ENCODE measurements at regions not wholly inside any gene's neighbourhood (a gene's known extent, or its start where the extent isn't known, plus 50 kb on each side); places are given as distances from the start of the nearest gene placed in this dataset.

DNA sequence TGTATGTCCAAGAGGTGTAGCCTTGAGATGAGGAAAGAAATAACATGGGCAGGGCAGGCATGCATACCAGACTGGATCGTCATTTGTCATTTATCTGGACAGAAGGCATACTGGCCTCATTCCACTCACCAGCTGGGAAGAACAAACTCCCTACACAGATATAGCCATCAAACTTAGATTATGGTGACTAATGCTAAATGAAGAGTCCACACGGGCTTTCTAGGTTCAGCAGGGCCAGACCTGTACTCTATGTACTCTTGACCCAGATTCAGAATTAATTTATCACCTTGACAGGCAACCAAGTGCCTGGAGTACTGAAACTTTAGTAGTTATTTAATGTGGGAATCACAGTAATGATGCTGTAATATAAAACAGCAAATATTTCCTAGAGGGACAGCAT lies 164.3 kb upstream of the IL12A start:
- no peaks in the 10 kb centered on the region for H3K36me3 ChIP-seq (replicated peaks in 1 of 2; ENCODE audit: control insufficient read depth in 1 of 2, insufficient read depth in 2 of 2, low read length in 1 of 2)
- H2AFZ ChIP-seq (ENCODE audit: low read depth): no peak overlapping the region
- no peak overlapping the region for H3K4me2 ChIP-seq
- H3K4me3 ChIP-seq (ENCODE audit: low read depth in 2 of 2, low read length in 1 of 2): no peak overlapping the region
- WGBS (ENCODE audit: low lambda C conversion rate): 13% methylated on average over 2 of the region's 2 CpGs
- ChIA-PET CTCF (interaction anchor here (1.0 to 11.0 kb wide), 3 partner anchors 164 to 558 kb away, joined by 3 to 173 read pairs (median 10); partner anchors contain the start of gene IL12A), POLR2A (no interaction called here)
- H3F3A ChIP-seq (replicated peaks; ENCODE audit: insufficient read depth): peaks cover 12% of the 10 kb centered on the region
- no peaks in the 10 kb centered on the region for H3K9me3 ChIP-seq
- peaks cover 13 to 23% of the 10 kb centered on the region in 2 experiments for H3K4me1 ChIP-seq (ENCODE audit: control insufficient read depth in 1 of 2, insufficient read depth in 2 of 2, low read depth in 1 of 2, low read length in 1 of 2)
- H3K27me3 ChIP-seq (ENCODE audit: insufficient read depth): no peaks in the 10 kb centered on the region
- H4K20me1 ChIP-seq (ENCODE audit: insufficient read depth): peaks cover 19% of the 10 kb centered on the region
- peak overlapping the region; percentile 49 to 50 for H3K27ac ChIP-seq (ENCODE audit: low read depth in 2 of 2, low read length in 1 of 2)
- no peaks in the 10 kb centered on the region for H3K9me2 ChIP-seq
- peaks cover 84% of the 10 kb centered on the region for H3K79me2 ChIP-seq (ENCODE audit: insufficient read depth)
- H3K9ac ChIP-seq: no peak overlapping the region
- no peak for DNase-seq
- TF ChIP-seq, protein P1, sequence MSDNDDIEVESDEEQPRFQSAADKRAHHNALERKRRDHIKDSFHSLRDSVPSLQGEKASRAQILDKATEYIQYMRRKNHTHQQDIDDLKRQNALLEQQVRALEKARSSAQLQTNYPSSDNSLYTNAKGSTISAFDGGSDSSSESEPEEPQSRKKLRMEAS (IDR thresholded peaks at IDR 0.05; ENCODE audit: low read depth): peak; percentile 39; the same call in 1 of the 2 replicates
- TF ChIP-seq POLR2AphosphoS5 (IDR thresholded peaks at IDR 0.05; ENCODE audit: low read depth, low read length): peak; percentile 47; the same call in 1 of the 2 replicates
- TF ChIP-seq GABPA (IDR thresholded peaks at IDR 0.05; ENCODE audit: low read depth): no peak
- TF ChIP-seq, protein P2, sequence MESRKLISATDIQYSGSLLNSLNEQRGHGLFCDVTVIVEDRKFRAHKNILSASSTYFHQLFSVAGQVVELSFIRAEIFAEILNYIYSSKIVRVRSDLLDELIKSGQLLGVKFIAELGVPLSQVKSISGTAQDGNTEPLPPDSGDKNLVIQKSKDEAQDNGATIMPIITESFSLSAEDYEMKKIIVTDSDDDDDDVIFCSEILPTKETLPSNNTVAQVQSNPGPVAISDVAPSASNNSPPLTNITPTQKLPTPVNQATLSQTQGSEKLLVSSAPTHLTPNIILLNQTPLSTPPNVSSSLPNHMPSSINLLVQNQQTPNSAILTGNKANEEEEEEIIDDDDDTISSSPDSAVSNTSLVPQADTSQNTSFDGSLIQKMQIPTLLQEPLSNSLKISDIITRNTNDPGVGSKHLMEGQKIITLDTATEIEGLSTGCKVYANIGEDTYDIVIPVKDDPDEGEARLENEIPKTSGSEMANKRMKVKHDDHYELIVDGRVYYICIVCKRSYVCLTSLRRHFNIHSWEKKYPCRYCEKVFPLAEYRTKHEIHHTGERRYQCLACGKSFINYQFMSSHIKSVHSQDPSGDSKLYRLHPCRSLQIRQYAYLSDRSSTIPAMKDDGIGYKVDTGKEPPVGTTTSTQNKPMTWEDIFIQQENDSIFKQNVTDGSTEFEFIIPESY (IDR thresholded peaks at IDR 0.05; ENCODE audit: borderline replicate concordance, low read depth): 0 out of 2 replicates have a peak, but pooled peaks have one; percentile 12
- TF ChIP-seq JUND (IDR thresholded peaks at IDR 0.05): peak; percentile 76
- TF ChIP-seq, protein P3, sequence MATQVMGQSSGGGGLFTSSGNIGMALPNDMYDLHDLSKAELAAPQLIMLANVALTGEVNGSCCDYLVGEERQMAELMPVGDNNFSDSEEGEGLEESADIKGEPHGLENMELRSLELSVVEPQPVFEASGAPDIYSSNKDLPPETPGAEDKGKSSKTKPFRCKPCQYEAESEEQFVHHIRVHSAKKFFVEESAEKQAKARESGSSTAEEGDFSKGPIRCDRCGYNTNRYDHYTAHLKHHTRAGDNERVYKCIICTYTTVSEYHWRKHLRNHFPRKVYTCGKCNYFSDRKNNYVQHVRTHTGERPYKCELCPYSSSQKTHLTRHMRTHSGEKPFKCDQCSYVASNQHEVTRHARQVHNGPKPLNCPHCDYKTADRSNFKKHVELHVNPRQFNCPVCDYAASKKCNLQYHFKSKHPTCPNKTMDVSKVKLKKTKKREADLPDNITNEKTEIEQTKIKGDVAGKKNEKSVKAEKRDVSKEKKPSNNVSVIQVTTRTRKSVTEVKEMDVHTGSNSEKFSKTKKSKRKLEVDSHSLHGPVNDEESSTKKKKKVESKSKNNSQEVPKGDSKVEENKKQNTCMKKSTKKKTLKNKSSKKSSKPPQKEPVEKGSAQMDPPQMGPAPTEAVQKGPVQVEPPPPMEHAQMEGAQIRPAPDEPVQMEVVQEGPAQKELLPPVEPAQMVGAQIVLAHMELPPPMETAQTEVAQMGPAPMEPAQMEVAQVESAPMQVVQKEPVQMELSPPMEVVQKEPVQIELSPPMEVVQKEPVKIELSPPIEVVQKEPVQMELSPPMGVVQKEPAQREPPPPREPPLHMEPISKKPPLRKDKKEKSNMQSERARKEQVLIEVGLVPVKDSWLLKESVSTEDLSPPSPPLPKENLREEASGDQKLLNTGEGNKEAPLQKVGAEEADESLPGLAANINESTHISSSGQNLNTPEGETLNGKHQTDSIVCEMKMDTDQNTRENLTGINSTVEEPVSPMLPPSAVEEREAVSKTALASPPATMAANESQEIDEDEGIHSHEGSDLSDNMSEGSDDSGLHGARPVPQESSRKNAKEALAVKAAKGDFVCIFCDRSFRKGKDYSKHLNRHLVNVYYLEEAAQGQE (IDR thresholded peaks at IDR 0.05; ENCODE audit: low read depth, low read length): 0 out of 2 replicates have a peak, but pooled peaks have one; percentile 11
- no peak for TF ChIP-seq RFX5 (IDR thresholded peaks at IDR 0.05; ENCODE audit: low read length)
- TF ChIP-seq FOSL2 (IDR thresholded peaks at IDR 0.05; ENCODE audit: borderline replicate concordance, low read depth): peak; percentile 62; the same call in 1 of the 2 replicates
- no peak for TF ChIP-seq TAF1 (IDR thresholded peaks at IDR 0.05; ENCODE audit: borderline replicate concordance, low read depth, low read length)
- no peak for TF ChIP-seq RCOR1 (IDR thresholded peaks at IDR 0.05; ENCODE audit: low read length)
- TF ChIP-seq EZH2phosphoT487 (IDR thresholded peaks at IDR 0.05; ENCODE audit: borderline replicate concordance, low read depth): no peak
- TF ChIP-seq YY1 (IDR thresholded peaks at IDR 0.05; ENCODE audit: low read depth): no peak
- peak; percentile 45; the same call in 1 of the 2 replicates for TF ChIP-seq TEAD4 (IDR thresholded peaks at IDR 0.05; ENCODE audit: borderline replicate concordance, insufficient read depth)
- TF ChIP-seq, protein P4, sequence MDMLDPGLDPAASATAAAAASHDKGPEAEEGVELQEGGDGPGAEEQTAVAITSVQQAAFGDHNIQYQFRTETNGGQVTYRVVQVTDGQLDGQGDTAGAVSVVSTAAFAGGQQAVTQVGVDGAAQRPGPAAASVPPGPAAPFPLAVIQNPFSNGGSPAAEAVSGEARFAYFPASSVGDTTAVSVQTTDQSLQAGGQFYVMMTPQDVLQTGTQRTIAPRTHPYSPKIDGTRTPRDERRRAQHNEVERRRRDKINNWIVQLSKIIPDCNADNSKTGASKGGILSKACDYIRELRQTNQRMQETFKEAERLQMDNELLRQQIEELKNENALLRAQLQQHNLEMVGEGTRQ (IDR thresholded peaks at IDR 0.05; ENCODE audit: borderline replicate concordance, low read depth, low read length): no peak
- TF ChIP-seq, protein P5, sequence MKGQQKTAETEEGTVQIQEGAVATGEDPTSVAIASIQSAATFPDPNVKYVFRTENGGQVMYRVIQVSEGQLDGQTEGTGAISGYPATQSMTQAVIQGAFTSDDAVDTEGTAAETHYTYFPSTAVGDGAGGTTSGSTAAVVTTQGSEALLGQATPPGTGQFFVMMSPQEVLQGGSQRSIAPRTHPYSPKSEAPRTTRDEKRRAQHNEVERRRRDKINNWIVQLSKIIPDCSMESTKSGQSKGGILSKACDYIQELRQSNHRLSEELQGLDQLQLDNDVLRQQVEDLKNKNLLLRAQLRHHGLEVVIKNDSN (IDR thresholded peaks at IDR 0.05; ENCODE audit: borderline replicate concordance, low read depth): no peak
- no peak for TF ChIP-seq NRF1 (IDR thresholded peaks at IDR 0.05; ENCODE audit: low read depth, low read length)
- no peak for TF ChIP-seq MXI1 (IDR thresholded peaks at IDR 0.05; ENCODE audit: low read depth, low read length)
- peak; percentile 66 for TF ChIP-seq NFIC (IDR thresholded peaks at IDR 0.05; ENCODE audit: borderline replicate concordance)
- TF ChIP-seq, protein P6, sequence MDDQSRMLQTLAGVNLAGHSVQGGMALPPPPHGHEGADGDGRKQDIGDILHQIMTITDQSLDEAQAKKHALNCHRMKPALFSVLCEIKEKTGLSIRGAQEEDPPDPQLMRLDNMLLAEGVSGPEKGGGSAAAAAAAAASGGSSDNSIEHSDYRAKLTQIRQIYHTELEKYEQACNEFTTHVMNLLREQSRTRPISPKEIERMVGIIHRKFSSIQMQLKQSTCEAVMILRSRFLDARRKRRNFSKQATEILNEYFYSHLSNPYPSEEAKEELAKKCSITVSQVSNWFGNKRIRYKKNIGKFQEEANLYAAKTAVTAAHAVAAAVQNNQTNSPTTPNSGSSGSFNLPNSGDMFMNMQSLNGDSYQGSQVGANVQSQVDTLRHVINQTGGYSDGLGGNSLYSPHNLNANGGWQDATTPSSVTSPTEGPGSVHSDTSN (IDR thresholded peaks at IDR 0.05): peak; percentile 93
- TF ChIP-seq, protein P7, sequence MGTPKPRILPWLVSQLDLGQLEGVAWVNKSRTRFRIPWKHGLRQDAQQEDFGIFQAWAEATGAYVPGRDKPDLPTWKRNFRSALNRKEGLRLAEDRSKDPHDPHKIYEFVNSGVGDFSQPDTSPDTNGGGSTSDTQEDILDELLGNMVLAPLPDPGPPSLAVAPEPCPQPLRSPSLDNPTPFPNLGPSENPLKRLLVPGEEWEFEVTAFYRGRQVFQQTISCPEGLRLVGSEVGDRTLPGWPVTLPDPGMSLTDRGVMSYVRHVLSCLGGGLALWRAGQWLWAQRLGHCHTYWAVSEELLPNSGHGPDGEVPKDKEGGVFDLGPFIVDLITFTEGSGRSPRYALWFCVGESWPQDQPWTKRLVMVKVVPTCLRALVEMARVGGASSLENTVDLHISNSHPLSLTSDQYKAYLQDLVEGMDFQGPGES (IDR thresholded peaks at IDR 0.05; ENCODE audit: low read depth, low read length): no peak
- no peak for TF ChIP-seq ELF1 (IDR thresholded peaks at IDR 0.05)
- no peak for TF ChIP-seq MEF2A (IDR thresholded peaks at IDR 0.05; ENCODE audit: borderline replicate concordance, low read depth)
- TF ChIP-seq FOXJ3 (CRISPR knock-in tag; IDR thresholded peaks at IDR 0.05): no peak
- no peak for TF ChIP-seq RAD21 (IDR thresholded peaks at IDR 0.05; ENCODE audit: low read length)
- no peak for TF ChIP-seq CHD2 (IDR thresholded peaks at IDR 0.05; ENCODE audit: low read length, partially characterized antibody)
